GM12891 (cell line): ENCODE measurements at regions not wholly inside any gene's neighbourhood (a gene's known extent, or its start where the extent isn't known, plus 50 kb on each side); places are given as distances from the start of the nearest gene placed in this dataset.

ENCODE experiments used
- PAX5 ChIP-seq: IDR thresholded peaks from 2 replicates; pipeline ENCODE4 v1.6.1; 2011; ENCODE audit warnings: low read length, moderate library complexity, mild to moderate bottlenecking; ENCODE audit not compliant: insufficient read depth, severe bottlenecking
- POLR2A ChIP-seq: IDR thresholded peaks from 2 replicates; pipeline ENCODE4 v1.6.1; 2011; ENCODE audit warnings: low read depth, low read length, control low read depth
- POLR2AphosphoS5 ChIP-seq: IDR thresholded peaks from 2 replicates; pipeline ENCODE4 v1.6.1; 2011; ENCODE audit warnings: low read depth, low read length, control low read depth

- no peak for TF ChIP-seq POLR2A
- TF ChIP-seq POLR2AphosphoS5: no peak
- no peak for TF ChIP-seq PAX5
Observed at GRCh38 chr2:67904966-67905365, 157.8 kb downstream of the C1D start.
